GM12878 (cell line): ENCODE measurements at regions not wholly inside any gene's neighbourhood (a gene's known extent, or its start where the extent isn't known, plus 50 kb on each side); places are given as distances from the start of the nearest gene placed in this dataset.
"Not testable (repeated sequence)": the region's sequence is repeated elsewhere in the genome, so short reads cannot be mapped to it uniquely, and the experiment has no call there.

Experiments used
- ATAC-seq: fragments of 200-7000 bp; cut with Tn5 transposase; 3 replicates; pipeline ENCODE4 v1.9.1; 2020; ENCODE audit warnings: mild to moderate bottlenecking, moderate library complexity
- BruUV-seq: library from RNA; stranded (reverse); fragments of 400-500 nt; replicated peaks from 2 replicates; lab custom pipeline; 2021; lab: Mats Ljungman, UMichigan
- CTCF ChIA-PET: fragments of 300-600 bp; sonication (Branson Sonifier 250); formaldehyde crosslinking; extraction: SDS; loops from one replicate; lab custom pipeline; 2021; ENCODE audit warnings: inconsistent platforms; lab: Yijun Ruan, JAX
- POLR2A ChIA-PET: fragments of 350-600 bp; formaldehyde crosslinking; extraction: SDS; loops from one replicate; lab custom pipeline; 2021; ENCODE audit warnings: inconsistent platforms; lab: Charles Lee
- RAD21 ChIA-PET: fragments of 300-600 bp; sonication (Branson Sonifier 250); formaldehyde crosslinking; loops from one replicate; lab custom pipeline; 2023; ENCODE audit warnings: antibody characterized with exemption; ENCODE audit not compliant: unreplicated experiment; lab: Charles Lee
- SMC1A ChIA-PET: fragments of 300-600 bp; sonication (Branson Sonifier 250); formaldehyde crosslinking; loops from one replicate; lab custom pipeline; 2023; ENCODE audit not compliant: unreplicated experiment, uncharacterized antibody; lab: Charles Lee
- DNase-seq: peaks from one replicate; pipeline ENCODE4 v3.0.0-alpha.2; 2011; ENCODE audit warnings: low read depth, low spot score
- FAIRE-seq: peaks from 3 replicates; lab custom pipeline; 2011; peaks lifted over from hg19 to GRCh38; lab: Jason Lieb, UNC
- H2AFZ ChIP-seq: 2 replicates; pipeline ENCODE4 v1.6.0; 2011; ENCODE audit warnings: low read depth, low read length, control low read depth; ENCODE audit not compliant: control insufficient read depth
- H3K27ac ChIP-seq: 2 replicates; pipeline ENCODE4 v1.5.1; 2011; ENCODE audit warnings: control low read depth; ENCODE audit not compliant: control insufficient read depth, insufficient read depth
- H3K27me3 ChIP-seq, 2 experiments: replicated peaks in 1 of 2; 2 replicates each; pipeline versions ENCODE4 v1.6.0 to v1.6.1; 2011; ENCODE audit warnings: low read length in 1 of 2; ENCODE audit not compliant: control insufficient read depth in 2 of 2, insufficient read depth in 2 of 2
- H3K36me3 ChIP-seq, 2 experiments: 2 replicates each; pipeline ENCODE4 v1.5.1; 2011; ENCODE audit warnings: low read length in 1 of 2; ENCODE audit not compliant: control insufficient read depth in 2 of 2, insufficient read depth in 2 of 2
- H3K4me1 ChIP-seq: 2 replicates; pipeline ENCODE4 v1.6.1; 2011; ENCODE audit warnings: mild to moderate bottlenecking, low read length, moderate library complexity, mixed read lengths; ENCODE audit not compliant: control insufficient read depth, insufficient read depth
- H3K4me2 ChIP-seq: 2 replicates; pipeline ENCODE4 v1.6.0; 2011; ENCODE audit warnings: control low read depth; ENCODE audit not compliant: control insufficient read depth, insufficient read depth
- H3K4me3 ChIP-seq: fragments of 200-600 bp; sonication (generic); 2 replicates; pipeline ENCODE4 v1.5.1; 2016
- H3K79me2 ChIP-seq: 2 replicates; pipeline ENCODE4 v1.6.0; 2011; ENCODE audit warnings: low read length; ENCODE audit not compliant: control insufficient read depth, insufficient read depth
- H3K9ac ChIP-seq: 2 replicates; pipeline ENCODE4 v1.8.0; 2011; ENCODE audit warnings: low read length, control low read depth, mixed read lengths; ENCODE audit not compliant: control insufficient read depth, insufficient read depth
- H3K9me3 ChIP-seq: replicated peaks from 3 replicates; pipeline ENCODE4 v1.5.1; 2011; ENCODE audit warnings: mild to moderate bottlenecking, low read length; ENCODE audit not compliant: control insufficient read depth, insufficient read depth
- H4K20me1 ChIP-seq: 2 replicates; pipeline ENCODE4 v1.6.0; 2011; ENCODE audit not compliant: control insufficient read depth, insufficient read depth
- BHLHE40 ChIP-seq, 2 experiments: fragments of 450-650 bp in 1 of 2; IDR thresholded peaks; 2 replicates each; pipeline ENCODE4 v1.6.1; 2011 to 2017; ENCODE audit warnings: low read depth in 2 of 2, borderline replicate concordance in 1 of 2, improper control_type of control experiment in 1 of 2, low read length in 1 of 2, mild to moderate bottlenecking in 1 of 2
- CBFB ChIP-seq: IDR thresholded peaks from 2 replicates; pipeline ENCODE4 v1.6.1; 2016; ENCODE audit warnings: antibody characterized with exemption, low read depth
- CEBPB ChIP-seq, 2 experiments: fragments of 150-350 bp in 1 of 2; IDR thresholded peaks; 2 replicates each; pipeline ENCODE4 v1.6.1; 2012 to 2014; ENCODE audit warnings: low read depth in 2 of 2, low read length in 2 of 2, borderline replicate concordance in 1 of 2, inconsistent platforms in 1 of 2
- CHD2 ChIP-seq: IDR thresholded peaks from 2 replicates; pipeline ENCODE4 v1.6.1; 2011; ENCODE audit warnings: low read depth, low read length, improper control_type of control experiment, borderline replicate concordance
- CREB1 ChIP-seq: IDR thresholded peaks from 2 replicates; pipeline ENCODE4 v1.6.1; 2012; ENCODE audit warnings: low read depth, mild to moderate bottlenecking, inconsistent platforms
- EGR1 ChIP-seq, 2 experiments: IDR thresholded peaks; 1 replicate in 1 of 2; 2 replicates in 1 of 2; pipeline ENCODE4 v1.6.1; 2011 to 2012; ENCODE audit warnings: low read depth in 2 of 2, low read length in 2 of 2, borderline replicate concordance in 1 of 2, mild to moderate bottlenecking in 1 of 2, moderate library complexity in 1 of 2
- HDAC2 ChIP-seq: fragments of 200-600 bp; sonication (generic); IDR thresholded peaks from 2 replicates; pipeline ENCODE4 v1.6.1; 2017
- JUND ChIP-seq: IDR thresholded peaks from 2 replicates; pipeline ENCODE4 v1.6.1; 2012; ENCODE audit warnings: low read depth, mild to moderate bottlenecking, low read length, improper control_type of control experiment, moderate library complexity
- MYB ChIP-seq: fragments of 150-350 bp; IDR thresholded peaks from 2 replicates; pipeline ENCODE4 v1.6.1; 2014; ENCODE audit warnings: mild to moderate bottlenecking, low read depth, low read length, borderline replicate concordance
- MYC ChIP-seq: IDR thresholded peaks from 2 replicates; pipeline ENCODE4 v1.6.1; 2011; ENCODE audit warnings: mild to moderate bottlenecking, low read length, moderate library complexity, inconsistent platforms; ENCODE audit not compliant: insufficient read depth, insufficient replicate concordance, insufficient read length, severe bottlenecking
- NFXL1 ChIP-seq: fragments of 450-650 bp; IDR thresholded peaks from 2 replicates; pipeline ENCODE4 v1.6.1; 2017; ENCODE audit warnings: antibody characterized with exemption, mild to moderate bottlenecking, borderline replicate concordance
- RFX5 ChIP-seq: IDR thresholded peaks from 2 replicates; pipeline ENCODE4 v1.6.1; 2011; ENCODE audit warnings: low read depth, low read length, improper control_type of control experiment
- WRNIP1 ChIP-seq: IDR thresholded peaks from 2 replicates; pipeline ENCODE4 v1.6.1; 2011; ENCODE audit warnings: low read depth, low read length, improper control_type of control experiment, borderline replicate concordance
- WGBS: methylation state at CpG from one replicate; pipeline ENCODE4 v1.1.6; 2016; ENCODE audit warnings: low lambda C conversion rate; ENCODE audit not compliant: insufficient replicate concordance, insufficient coverage; ENCODE audit errors: missing lambda C conversion rate; 5-methylcytosine and 5-hydroxymethylcytosine counted together
- in situ Hi-C: fragments of 300-500 bp; cut with MboI; formaldehyde crosslinking; loops from 9 replicates; pipeline ENCODE4 v1.14.3; 2018; ENCODE audit warnings: mixed read lengths
- intact Hi-C: fragments of 100-400 bp; cut with micrococcal nuclease; formaldehyde crosslinking; loops from one replicate; pipeline ENCODE4 v1.14.2; 2022; ENCODE audit not compliant: unreplicated experiment
- TF ChIP-seq, protein P1 (sequence below): fragments of 450-650 bp; IDR thresholded peaks from 2 replicates; pipeline ENCODE4 v1.6.1; 2014; ENCODE audit warnings: mild to moderate bottlenecking
- TF ChIP-seq, protein P2 (sequence below): IDR thresholded peaks from 2 replicates; pipeline ENCODE4 v1.6.1; 2012; ENCODE audit warnings: low read depth, low read length, improper control_type of control experiment

DNA sequence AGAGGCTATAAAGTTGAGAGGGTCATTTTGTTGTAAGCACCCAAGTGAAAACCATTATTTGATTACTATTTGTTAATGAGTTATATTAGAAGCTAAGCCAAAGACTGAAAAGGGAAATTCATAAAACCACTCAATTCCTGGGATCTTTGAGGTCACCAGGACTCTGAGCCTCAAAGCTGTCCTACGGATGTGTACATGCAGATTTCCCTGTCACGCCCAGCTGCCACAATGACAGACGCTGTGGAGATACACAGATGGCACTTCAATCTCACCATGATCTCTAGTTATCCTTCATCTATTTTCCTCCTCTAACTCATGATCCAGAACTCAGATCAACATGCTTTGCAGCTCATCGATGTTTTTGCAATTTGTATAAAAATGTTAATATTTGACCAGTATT, 403.5 kb upstream of the MIR17HG start:
- CTCF ChIA-PET: interaction anchor here (0.7 to 0.9 kb wide), 2 partner anchors 77 to 194 kb away, joined by 3 read pairs; no protein-coding TSS in a partner anchor

DNA sequence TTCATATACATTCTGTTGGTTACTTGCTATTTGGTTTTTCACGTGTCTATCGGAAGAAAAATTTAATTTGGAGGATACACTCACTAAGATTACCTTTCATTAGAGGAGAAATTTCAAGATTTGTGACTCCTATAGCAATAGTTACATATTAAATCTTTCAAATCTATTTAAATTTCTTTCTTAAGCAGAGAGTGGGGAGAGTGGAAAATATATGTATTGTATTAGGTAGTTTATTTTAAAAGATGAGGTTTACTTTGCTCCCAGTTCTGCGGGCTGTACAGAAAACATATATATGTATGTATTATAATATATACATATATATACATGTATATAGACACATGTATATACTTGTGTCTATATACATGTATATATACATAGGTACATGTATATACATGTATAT, 402.3 kb upstream of the MIR17HG start:
- whole genome bisulfite sequencing: 42% methylated on average over 3 of the region's 3 CpGs
- CTCF ChIA-PET, H3K9me3 ChIP-seq, SMC1A ChIA-PET, intact Hi-C loops, H3K36me3 ChIP-seq, H3K27me3 ChIP-seq, H3K9ac ChIP-seq, H3K4me1 ChIP-seq, H4K20me1 ChIP-seq, RAD21 ChIA-PET, DNase-seq, H3K4me2 ChIP-seq, H3K27ac ChIP-seq, BruUV-seq, H3K79me2 ChIP-seq, POLR2A ChIA-PET, H2AFZ ChIP-seq, H3K4me3 ChIP-seq, FAIRE-seq, ATAC-seq, in situ Hi-C loops: not testable (repeated sequence)

More for the DNA sequence above, 403.5 kb upstream of the MIR17HG start:
- no peak overlapping the region for H3K4me3 ChIP-seq
- ChIA-PET RAD21 (no interaction called here), POLR2A (no interaction called here), SMC1A (interaction anchor here (0.7 to 1.3 kb wide), 3 partner anchors 15 to 1486 kb away, joined by 3 read pairs; no protein-coding TSS in a partner anchor)
- H3K36me3 ChIP-seq: no peaks in the 10 kb centered on the region
- H3K9ac ChIP-seq: no peak overlapping the region
- DNase-seq (no peak), ATAC-seq (no peak)
- in situ Hi-C loops: no loop called here
- no peaks in the 10 kb centered on the region for H4K20me1 ChIP-seq
- H3K9me3 ChIP-seq: no peaks in the 10 kb centered on the region
- 19% methylated on average over 4 of the region's 4 CpGs for WGBS
- H3K27ac ChIP-seq: no peak overlapping the region
- H2AFZ ChIP-seq: no peak overlapping the region
- TF ChIP-seq MYB: no peak
- TF ChIP-seq, protein P1, sequence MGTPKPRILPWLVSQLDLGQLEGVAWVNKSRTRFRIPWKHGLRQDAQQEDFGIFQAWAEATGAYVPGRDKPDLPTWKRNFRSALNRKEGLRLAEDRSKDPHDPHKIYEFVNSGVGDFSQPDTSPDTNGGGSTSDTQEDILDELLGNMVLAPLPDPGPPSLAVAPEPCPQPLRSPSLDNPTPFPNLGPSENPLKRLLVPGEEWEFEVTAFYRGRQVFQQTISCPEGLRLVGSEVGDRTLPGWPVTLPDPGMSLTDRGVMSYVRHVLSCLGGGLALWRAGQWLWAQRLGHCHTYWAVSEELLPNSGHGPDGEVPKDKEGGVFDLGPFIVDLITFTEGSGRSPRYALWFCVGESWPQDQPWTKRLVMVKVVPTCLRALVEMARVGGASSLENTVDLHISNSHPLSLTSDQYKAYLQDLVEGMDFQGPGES: no peak
- TF ChIP-seq MYC: no peak
- TF ChIP-seq CREB1: no peak
- TF ChIP-seq NFXL1: no peak
- no peak for TF ChIP-seq CEBPB (IDR thresholded peaks at IDR 0.05; ENCODE audit: borderline replicate concordance in 1 of 2, low read depth in 2 of 2, low read length in 2 of 2)
- no peak for TF ChIP-seq RFX5
- TF ChIP-seq WRNIP1: no peak
- no peak for TF ChIP-seq EGR1 (IDR thresholded peaks at IDR 0.05; ENCODE audit: borderline replicate concordance in 1 of 2, low read depth in 2 of 2, low read length in 2 of 2)
- no peak for TF ChIP-seq CHD2
- TF ChIP-seq, protein P2, sequence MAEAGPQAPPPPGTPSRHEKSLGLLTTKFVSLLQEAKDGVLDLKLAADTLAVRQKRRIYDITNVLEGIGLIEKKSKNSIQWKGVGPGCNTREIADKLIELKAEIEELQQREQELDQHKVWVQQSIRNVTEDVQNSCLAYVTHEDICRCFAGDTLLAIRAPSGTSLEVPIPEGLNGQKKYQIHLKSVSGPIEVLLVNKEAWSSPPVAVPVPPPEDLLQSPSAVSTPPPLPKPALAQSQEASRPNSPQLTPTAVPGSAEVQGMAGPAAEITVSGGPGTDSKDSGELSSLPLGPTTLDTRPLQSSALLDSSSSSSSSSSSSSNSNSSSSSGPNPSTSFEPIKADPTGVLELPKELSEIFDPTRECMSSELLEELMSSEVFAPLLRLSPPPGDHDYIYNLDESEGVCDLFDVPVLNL: no peak
- TF ChIP-seq JUND: no peak
- TF ChIP-seq CBFB: no peak
- TF ChIP-seq BHLHE40 (IDR thresholded peaks at IDR 0.05; ENCODE audit: borderline replicate concordance in 1 of 2, low read depth in 2 of 2, low read length in 1 of 2): no peak
- TF ChIP-seq HDAC2: no peak
- TF ChIP-seq, all 136 proteins: peak for 0
- intact Hi-C loops: no loop called here
- FAIRE-seq: no peak
- BruUV-seq: no TSS peak
- no peaks in the 10 kb centered on the region for H3K4me1 ChIP-seq
- no peak overlapping the region for H3K4me2 ChIP-seq
- H3K27me3 ChIP-seq: no peaks in the 10 kb centered on the region
- H3K79me2 ChIP-seq: no peaks in the 10 kb centered on the region
